ENCODE measurements at regions not wholly inside any gene's neighbourhood (a gene's known extent, or its start where the extent isn't known, plus 50 kb on each side); places are given as distances from the start of the nearest gene placed in this dataset.

GRCh38 chr5:110321117-110321516 is 405.4 kb downstream of the TMEM232 start:
- Histone ChIP-seq H3K9me3 (ENCODE audit: insufficient read depth in 2 of 2, low read depth in 1 of 2, low read length in 1 of 2) (no peaks in the 10 kb centered on the region), H3K4me2 (ENCODE audit: insufficient read depth in 1 of 2, low read depth in 2 of 2, low read length in 2 of 2) (no peak overlapping the region), H2BK5ac (ENCODE audit: low read depth, low read length) (no peak overlapping the region), H4K5ac (ENCODE audit: insufficient read length, low read depth, low read length) (no peak overlapping the region), H2BK20ac (ENCODE audit: low read length) (no peak overlapping the region), H3K18ac (ENCODE audit: extremely low read depth, low read length) (no peak overlapping the region), H3K36me3 (ENCODE audit: control insufficient read depth in 2 of 4, insufficient read depth in 4 of 4, low read length in 3 of 4) (no peaks in the 10 kb centered on the region), H3K79me2 (ENCODE audit: control insufficient read depth in 1 of 2, insufficient read depth in 2 of 2, low read length in 2 of 2) (no peaks in the 10 kb centered on the region), H2BK120ac (replicated peaks; ENCODE audit: low read depth, low read length) (no peak overlapping the region), H4K91ac (replicated peaks; ENCODE audit: insufficient read length, low read length) (no peak overlapping the region), H2BK15ac (ENCODE audit: low read length) (no peak overlapping the region), H3K4me3 (ENCODE audit: extremely low read depth in 1 of 4, insufficient read depth in 2 of 4, low read depth in 3 of 4, low read length in 4 of 4) (no peak overlapping the region), H3K4me1 (replicated peaks in 1 of 4; ENCODE audit: control insufficient read depth in 3 of 4, insufficient read depth in 4 of 4, low read length in 3 of 4) (no peaks in the 10 kb centered on the region), H3K27me3 (replicated peaks in 1 of 4; ENCODE audit: control insufficient read depth in 3 of 4, extremely low read depth in 1 of 4, insufficient read depth in 3 of 4, low read length in 3 of 4) (no peaks in the 10 kb centered on the region), H3K79me1 (ENCODE audit: low read depth, low read length) (no peaks in the 10 kb centered on the region), H2AK5ac (ENCODE audit: low read depth, low read length) (no peak overlapping the region), H4K8ac (ENCODE audit: extremely low read depth, insufficient read depth, low read length) (no peak overlapping the region), H3K9ac (replicated peaks in 1 of 4; ENCODE audit: extremely low read depth in 1 of 4, low read depth in 3 of 4, low read length in 3 of 4) (no peak overlapping the region), H3K4ac (replicated peaks; ENCODE audit: insufficient read length, low read depth, low read length) (no peak overlapping the region), H3K27ac (ENCODE audit: low read depth, low read length) (no peak overlapping the region), H2BK12ac (ENCODE audit: low read depth, low read length) (no peak overlapping the region), H2AFZ (ENCODE audit: low read length) (no peak overlapping the region), H3K14ac (ENCODE audit: insufficient read length) (no peak overlapping the region), H3K23ac (ENCODE audit: insufficient read length) (no peak overlapping the region), H3K23me2 (ENCODE audit: low read depth, low read length) (no peaks in the 10 kb centered on the region), H4K20me1 (replicated peaks in 1 of 2; ENCODE audit: control insufficient read depth in 1 of 2, insufficient read depth in 2 of 2, low read length in 2 of 2) (no peaks in the 10 kb centered on the region), H3K56ac (replicated peaks; ENCODE audit: insufficient read length, low read depth, low read length) (no peak overlapping the region)
- POLR2A ChIA-PET (ENCODE audit: partially characterized antibody): no interaction called here
- WGBS, 2 experiments (ENCODE audit: extremely low coverage in 1 of 2, insufficient coverage in 1 of 2, insufficient read length in 1 of 2, insufficient replicate concordance in 2 of 2, low coverage in 1 of 2, low lambda C conversion rate in 2 of 2, missing lambda C conversion rate in 1 of 2): 89% methylated on average over 1 of the region's 1 CpG; no CpG with 5 or more reads in 1 of the 2 experiments
- CTCF ChIA-PET (ENCODE audit: partially characterized antibody): no interaction called here
- FAIRE-seq (no peak), DNase-seq (ENCODE audit: low read depth in 1 of 2, low spot score in 2 of 2) (no peak)
- TF ChIP-seq, protein P1, sequence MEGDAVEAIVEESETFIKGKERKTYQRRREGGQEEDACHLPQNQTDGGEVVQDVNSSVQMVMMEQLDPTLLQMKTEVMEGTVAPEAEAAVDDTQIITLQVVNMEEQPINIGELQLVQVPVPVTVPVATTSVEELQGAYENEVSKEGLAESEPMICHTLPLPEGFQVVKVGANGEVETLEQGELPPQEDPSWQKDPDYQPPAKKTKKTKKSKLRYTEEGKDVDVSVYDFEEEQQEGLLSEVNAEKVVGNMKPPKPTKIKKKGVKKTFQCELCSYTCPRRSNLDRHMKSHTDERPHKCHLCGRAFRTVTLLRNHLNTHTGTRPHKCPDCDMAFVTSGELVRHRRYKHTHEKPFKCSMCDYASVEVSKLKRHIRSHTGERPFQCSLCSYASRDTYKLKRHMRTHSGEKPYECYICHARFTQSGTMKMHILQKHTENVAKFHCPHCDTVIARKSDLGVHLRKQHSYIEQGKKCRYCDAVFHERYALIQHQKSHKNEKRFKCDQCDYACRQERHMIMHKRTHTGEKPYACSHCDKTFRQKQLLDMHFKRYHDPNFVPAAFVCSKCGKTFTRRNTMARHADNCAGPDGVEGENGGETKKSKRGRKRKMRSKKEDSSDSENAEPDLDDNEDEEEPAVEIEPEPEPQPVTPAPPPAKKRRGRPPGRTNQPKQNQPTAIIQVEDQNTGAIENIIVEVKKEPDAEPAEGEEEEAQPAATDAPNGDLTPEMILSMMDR (IDR thresholded peaks at IDR 0.05; ENCODE audit: control extremely low read depth in 1 of 3, insufficient read depth in 1 of 3, low read depth in 1 of 3, low read length in 3 of 3): no peak
- TF ChIP-seq SUZ12 (IDR thresholded peaks at IDR 0.05; ENCODE audit: low read length): no peak
- TF ChIP-seq SIN3A (conservative IDR thresholded peaks at IDR 0.05 in 1 of 2, IDR thresholded peaks at IDR 0.05 in 1 of 2; ENCODE audit: low read depth in 1 of 2, low read length in 2 of 2): no peak
- TF ChIP-seq MAX (IDR thresholded peaks at IDR 0.05): no peak
- no peak for TF ChIP-seq CREB1 (IDR thresholded peaks at IDR 0.05)
- TF ChIP-seq CHD1 (IDR thresholded peaks at IDR 0.05; ENCODE audit: low read depth, low read length): no peak
- no peak for TF ChIP-seq MAFK (IDR thresholded peaks at IDR 0.05; ENCODE audit: low read depth, low read length)
- no peak for TF ChIP-seq SP4 (IDR thresholded peaks at IDR 0.05; ENCODE audit: low read length)
- no peak for TF ChIP-seq EGR1 (IDR thresholded peaks at IDR 0.05; ENCODE audit: borderline replicate concordance, low read depth, low read length)
- no peak for TF ChIP-seq CBX5 (IDR thresholded peaks at IDR 0.05; ENCODE audit: low read depth, low read length)
- no peak for TF ChIP-seq SP1 (IDR thresholded peaks at IDR 0.05; ENCODE audit: low read depth, low read length)
- no peak for TF ChIP-seq TCF12 (IDR thresholded peaks at IDR 0.05; ENCODE audit: low read depth, low read length)
- TF ChIP-seq HDAC6 (IDR thresholded peaks at IDR 0.05; ENCODE audit: low read depth, low read length): no peak
- TF ChIP-seq POU5F1 (IDR thresholded peaks at IDR 0.05; ENCODE audit: low read depth, low read length): no peak
